Mesenchymal stem cell (in vitro differentiated cells and primary cell): ENCODE measurements at regions not wholly inside any gene's neighbourhood (a gene's known extent, or its start where the extent isn't known, plus 50 kb on each side); places are given as distances from the start of the nearest gene placed in this dataset.

Source experiments
- DNase-seq: peaks from one replicate; pipeline ENCODE4 v3.0.0-alpha.2; 2013
- H2AFZ ChIP-seq: one replicate; pipeline ENCODE4 v1.6.1; 2013; ENCODE audit warnings: low read depth, mild to moderate bottlenecking, control low read depth, inconsistent platforms, low read length, moderate library complexity
- H2AK5ac ChIP-seq: 2 replicates; pipeline ENCODE4 v1.6.1; 2013; ENCODE audit warnings: low read length, moderate library complexity, mild to moderate bottlenecking, inconsistent platforms; ENCODE audit not compliant: severe bottlenecking
- H2BK120ac ChIP-seq: one replicate; pipeline ENCODE4 v1.6.1; 2013; ENCODE audit warnings: low read depth, mild to moderate bottlenecking, inconsistent platforms, low read length, moderate library complexity
- H2BK12ac ChIP-seq, 2 experiments: one replicate each; pipeline ENCODE4 v1.6.1; 2013; ENCODE audit warnings: inconsistent platforms in 2 of 2, low read length in 2 of 2, mild to moderate bottlenecking in 2 of 2, moderate library complexity in 2 of 2, control low read depth in 1 of 2
- H2BK15ac ChIP-seq: one replicate; pipeline ENCODE4 v1.6.1; 2013; ENCODE audit warnings: mild to moderate bottlenecking, low read depth, inconsistent platforms; ENCODE audit not compliant: poor library complexity, severe bottlenecking
- H2BK5ac ChIP-seq: 2 replicates; pipeline ENCODE4 v1.6.1; 2013; ENCODE audit warnings: low read depth, mild to moderate bottlenecking, low read length, control low read depth, inconsistent platforms; ENCODE audit not compliant: poor library complexity, severe bottlenecking
- H3K14ac ChIP-seq, 2 experiments: one replicate each; pipeline ENCODE4 v1.6.1; 2013; ENCODE audit warnings: inconsistent platforms in 2 of 2, low read length in 2 of 2, control low read depth in 1 of 2, mild to moderate bottlenecking in 1 of 2, moderate library complexity in 1 of 2
- H3K18ac ChIP-seq, 2 experiments: one replicate each; pipeline ENCODE4 v1.6.1; 2013; ENCODE audit warnings: inconsistent platforms in 2 of 2, low read length in 2 of 2, control low read depth in 1 of 2, low read depth in 1 of 2, mild to moderate bottlenecking in 1 of 2
- H3K23ac ChIP-seq, 2 experiments: one replicate each; pipeline ENCODE4 v1.6.1; 2013; ENCODE audit warnings: inconsistent platforms in 2 of 2, low read length in 2 of 2, mild to moderate bottlenecking in 2 of 2, moderate library complexity in 2 of 2, control low read depth in 1 of 2
- H3K27ac ChIP-seq: 2 replicates; pipeline ENCODE4 v1.5.1; 2013; ENCODE audit warnings: mild to moderate bottlenecking, moderate library complexity, low read length, control low read depth, inconsistent platforms; ENCODE audit not compliant: poor library complexity, severe bottlenecking
- H3K27me3 ChIP-seq, 2 experiments: 2 replicates each; pipeline versions ENCODE4 v1.6.1 to v1.7.0; 2013; ENCODE audit warnings: low read length in 2 of 2, mild to moderate bottlenecking in 2 of 2, moderate library complexity in 2 of 2, control low read depth in 1 of 2, inconsistent platforms in 1 of 2; ENCODE audit not compliant: control insufficient read depth in 1 of 2, insufficient read depth in 1 of 2
- H3K36me3 ChIP-seq, 2 experiments: 2 replicates each; pipeline versions ENCODE4 v1.6.1 to v1.7.0; 2013; ENCODE audit warnings: low read length in 2 of 2, control low read depth in 1 of 2, inconsistent platforms in 1 of 2, low read depth in 1 of 2, mild to moderate bottlenecking in 1 of 2; ENCODE audit not compliant: insufficient read depth in 2 of 2, control insufficient read depth in 1 of 2
- H3K4ac ChIP-seq, 2 experiments: one replicate each; pipeline ENCODE4 v1.6.1; 2013; ENCODE audit warnings: inconsistent platforms in 2 of 2, low read length in 2 of 2, mild to moderate bottlenecking in 2 of 2, moderate library complexity in 2 of 2, control low read depth in 1 of 2, low read depth in 1 of 2
- H3K4me1 ChIP-seq: 2 replicates; pipeline ENCODE4 v1.6.1; 2013; ENCODE audit warnings: low read depth, low read length, control low read depth; ENCODE audit not compliant: control insufficient read depth, insufficient read depth
- H3K4me2 ChIP-seq: 2 replicates; pipeline ENCODE4 v1.6.1; 2013; ENCODE audit warnings: low read length, mild to moderate bottlenecking, inconsistent platforms; ENCODE audit not compliant: poor library complexity, severe bottlenecking
- H3K4me3 ChIP-seq, 2 experiments: 2 replicates each; pipeline versions ENCODE4 v1.5.1 to v1.7.0; 2013; ENCODE audit warnings: low read length in 2 of 2, mild to moderate bottlenecking in 2 of 2, control low read depth in 1 of 2, low read depth in 1 of 2; ENCODE audit not compliant: insufficient read depth in 1 of 2
- H3K79me1 ChIP-seq: replicated peaks from 2 replicates; pipeline ENCODE4 v1.6.1; 2013; ENCODE audit warnings: mild to moderate bottlenecking, control low read depth, low read length, inconsistent platforms; ENCODE audit not compliant: poor library complexity, severe bottlenecking
- H3K9ac ChIP-seq: 2 replicates; pipeline ENCODE4 v1.7.0; 2013; ENCODE audit warnings: mild to moderate bottlenecking, low read length, moderate library complexity
- H3K9me3 ChIP-seq: 2 replicates; pipeline ENCODE4 v1.7.0; 2013; ENCODE audit warnings: mild to moderate bottlenecking, low read length; ENCODE audit not compliant: control insufficient read depth
- H4K8ac ChIP-seq: one replicate; pipeline ENCODE4 v1.6.1; 2013; ENCODE audit warnings: inconsistent platforms, mild to moderate bottlenecking, low read length, moderate library complexity
- H4K91ac ChIP-seq: one replicate; pipeline ENCODE4 v1.6.1; 2013; ENCODE audit warnings: mild to moderate bottlenecking, low read length, inconsistent platforms
- WGBS: methylation state at CpG from one replicate; pipeline ENCODE4 v1.1.7; 2013; ENCODE audit warnings: mixed read lengths; 5-methylcytosine and 5-hydroxymethylcytosine counted together

DNA sequence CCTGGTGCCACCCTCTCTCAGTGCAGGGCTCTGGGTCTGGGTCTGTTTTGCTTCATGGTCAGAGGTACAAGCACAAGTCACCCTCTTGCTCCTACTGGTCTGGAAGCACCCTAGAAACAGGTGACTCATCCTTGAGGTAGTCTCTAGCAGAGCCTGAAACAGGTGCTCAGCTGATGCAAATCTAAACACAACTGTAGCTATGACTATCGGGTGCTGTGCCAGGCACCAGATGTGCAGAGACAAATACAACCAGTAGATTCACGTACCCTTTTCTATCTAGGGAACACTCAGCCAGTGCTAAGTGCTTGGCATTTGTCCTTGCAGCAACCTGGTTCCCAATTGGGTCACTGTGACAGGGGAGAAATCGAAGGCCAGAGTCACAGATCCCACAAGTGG, 140.9 kb upstream of the MYCN start:
- H3K4me3 ChIP-seq: no peak overlapping the region
- no peak overlapping the region for H2BK120ac ChIP-seq
- H2BK5ac ChIP-seq: no peak overlapping the region
- no peak overlapping the region for H2AK5ac ChIP-seq
- no peak overlapping the region for H2BK15ac ChIP-seq
- WGBS: 80% methylated on average over 3 of the region's 3 CpGs
- no peak for DNase-seq
- H3K9ac ChIP-seq: no peak overlapping the region
- H3K18ac ChIP-seq: no peak overlapping the region
- peaks cover 12% of the 10 kb centered on the region for H3K4me1 ChIP-seq
- no peak overlapping the region for H2AFZ ChIP-seq
- H3K23ac ChIP-seq: no peak overlapping the region
- H3K4me2 ChIP-seq: no peak overlapping the region
- H3K4ac ChIP-seq: no peak overlapping the region
- H4K91ac ChIP-seq: no peak overlapping the region
- H3K79me1 ChIP-seq: no peaks in the 10 kb centered on the region
- H3K27me3 ChIP-seq: peaks cover 53 to 63% of the 10 kb centered on the region in 2 experiments
- no peak overlapping the region for H4K8ac ChIP-seq
- H3K27ac ChIP-seq: no peak overlapping the region
- H3K9me3 ChIP-seq: no peaks in the 10 kb centered on the region
- H3K14ac ChIP-seq: no peak overlapping the region
- no peak overlapping the region for H2BK12ac ChIP-seq
- no peaks in the 10 kb centered on the region for H3K36me3 ChIP-seq

- no peak overlapping the region for H4K91ac ChIP-seq
- no peak overlapping the region for H3K27ac ChIP-seq
- H2BK12ac ChIP-seq: no peak overlapping the region
- no peak overlapping the region for H3K18ac ChIP-seq
- H2BK5ac ChIP-seq: no peak overlapping the region
- no peak overlapping the region for H2BK120ac ChIP-seq
- H2AFZ ChIP-seq: no peak overlapping the region
- H3K9me3 ChIP-seq: no peaks in the 10 kb centered on the region
- peak overlapping the region; percentile 27 for H2AK5ac ChIP-seq
- 81% methylated on average over 14 of the region's 17 CpGs for WGBS
- H3K4me2 ChIP-seq: no peak overlapping the region
- peaks cover 54 to 55% of the 10 kb centered on the region in 2 experiments for H3K27me3 ChIP-seq
- no peak overlapping the region for H2BK15ac ChIP-seq
- H3K36me3 ChIP-seq: no peaks in the 10 kb centered on the region
- H3K9ac ChIP-seq: no peak overlapping the region
- no peak overlapping the region for H3K4ac ChIP-seq
- H4K8ac ChIP-seq: no peak overlapping the region
- no peak overlapping the region for H3K14ac ChIP-seq
- DNase-seq: no peak
- no peak overlapping the region for H3K4me3 ChIP-seq
- H3K23ac ChIP-seq: no peak overlapping the region
- no peaks in the 10 kb centered on the region for H3K79me1 ChIP-seq
- H3K4me1 ChIP-seq: peaks cover 12% of the 10 kb centered on the region
Observed at GRCh38 chr2:15800495-15801329, 139.6 kb upstream of the MYCN start.

DNA sequence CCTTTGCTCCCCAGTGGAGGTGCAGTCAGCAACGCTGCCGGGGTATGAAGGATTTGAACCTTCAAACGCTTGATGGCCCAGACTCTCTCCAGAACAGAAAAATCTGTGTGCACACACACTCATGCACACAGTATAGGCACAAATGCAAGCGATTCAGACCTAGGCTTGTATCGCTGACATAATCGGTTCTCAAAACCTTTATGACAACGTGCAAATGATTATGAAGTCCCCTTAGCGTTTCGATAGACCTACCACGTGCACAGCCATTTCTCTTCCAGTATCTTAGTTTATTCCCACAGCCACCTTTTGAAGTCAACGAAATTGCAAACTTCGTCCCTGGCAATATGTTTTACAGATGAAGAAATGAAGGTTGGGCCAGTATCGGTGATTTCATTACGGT, 138.9 kb upstream of the MYCN start:
- no peak overlapping the region for H3K27ac ChIP-seq
- H3K23ac ChIP-seq: no peak overlapping the region
- no peak overlapping the region for H2BK15ac ChIP-seq
- H3K18ac ChIP-seq: no peak overlapping the region
- no peak overlapping the region for H2BK5ac ChIP-seq
- no peak overlapping the region for H3K14ac ChIP-seq
- no peak overlapping the region for H3K4me2 ChIP-seq
- no peak overlapping the region for H2BK120ac ChIP-seq
- peaks cover 46 to 51% of the 10 kb centered on the region in 2 experiments for H3K27me3 ChIP-seq
- H3K79me1 ChIP-seq: no peaks in the 10 kb centered on the region
- no peak overlapping the region for H3K9ac ChIP-seq
- H4K8ac ChIP-seq: no peak overlapping the region
- H4K91ac ChIP-seq: no peak overlapping the region
- no peaks in the 10 kb centered on the region for H3K36me3 ChIP-seq
- WGBS: 96% methylated on average over 13 of the region's 14 CpGs
- no peak overlapping the region for H3K4me3 ChIP-seq
- H2AFZ ChIP-seq: no peak overlapping the region
- no peaks in the 10 kb centered on the region for H3K9me3 ChIP-seq
- H3K4me1 ChIP-seq: peaks cover 12% of the 10 kb centered on the region
- no peak overlapping the region for H2AK5ac ChIP-seq
- DNase-seq: no peak
- H2BK12ac ChIP-seq: no peak overlapping the region
- H3K4ac ChIP-seq: no peak overlapping the region

- no peak overlapping the region for H2BK15ac ChIP-seq
- 80% methylated on average over 5 of the region's 6 CpGs for WGBS
- DNase-seq: no peak
Observed at GRCh38 chr2:15801904-15802303, 138.4 kb upstream of the MYCN start.

More at GRCh38 chr2:15801904-15802303, 138.4 kb upstream of the MYCN start:
- no peak overlapping the region for H2BK5ac ChIP-seq
- H3K27me3 ChIP-seq: peaks cover 42 to 50% of the 10 kb centered on the region in 2 experiments
- H4K8ac ChIP-seq: no peak overlapping the region
- no peak overlapping the region for H3K9ac ChIP-seq
- no peak overlapping the region for H3K4me3 ChIP-seq
- H3K9me3 ChIP-seq: no peaks in the 10 kb centered on the region
- H4K91ac ChIP-seq: no peak overlapping the region
- no peak overlapping the region for H3K14ac ChIP-seq
- no peak overlapping the region for H2AFZ ChIP-seq
- H3K18ac ChIP-seq: no peak overlapping the region
- no peaks in the 10 kb centered on the region for H3K36me3 ChIP-seq
- no peaks in the 10 kb centered on the region for H3K79me1 ChIP-seq
- no peak overlapping the region for H3K23ac ChIP-seq
- no peak overlapping the region for H3K4ac ChIP-seq
- H3K4me2 ChIP-seq: no peak overlapping the region
- no peak overlapping the region for H3K27ac ChIP-seq
- peaks cover 12% of the 10 kb centered on the region for H3K4me1 ChIP-seq
- peak overlapping the region; percentile 49 for H2AK5ac ChIP-seq
- H2BK120ac ChIP-seq: no peak overlapping the region
- no peak overlapping the region for H2BK12ac ChIP-seq
